ENCODE measurements at regions not wholly inside any gene's neighbourhood (a gene's known extent, or its start where the extent isn't known, plus 50 kb on each side); places are given as distances from the start of the nearest gene placed in this dataset.

GRCh38 chr3:145776782-145777408, 384.1 kb downstream of the PLOD2 start:
- DNase-seq: peak in 7 of 58 donors; percentile 2 to 44 (median 4)

DNA sequence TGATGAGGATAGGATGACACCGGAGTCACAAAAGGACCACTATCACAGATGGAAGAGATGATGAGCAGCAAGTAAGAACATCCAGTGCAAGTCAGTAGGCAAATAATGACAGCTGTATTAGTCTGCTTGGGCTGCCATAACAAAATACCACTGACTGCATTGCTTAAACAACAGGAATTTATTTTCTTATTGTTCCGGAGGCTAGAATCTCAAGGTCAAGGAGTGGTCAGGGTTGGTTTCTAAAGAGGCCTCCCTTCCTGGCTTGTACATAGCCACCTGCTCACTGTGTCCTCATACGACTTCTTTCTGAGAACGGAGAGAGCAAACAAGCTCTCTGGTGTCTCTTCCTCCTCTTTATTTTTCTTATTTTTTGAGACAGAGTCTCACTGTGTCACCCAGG, 380.7 kb downstream of the PLOD2 start:
- no peak for DNase-seq

- no peak for DNase-seq
These were observed 375.3 kb downstream of the PLOD2 start for GRCh38 chr3:145785668-145786067.

GRCh38 chr3:145798007-145798406, 363.0 kb downstream of the PLOD2 start:
- no peak for DNase-seq

DNA sequence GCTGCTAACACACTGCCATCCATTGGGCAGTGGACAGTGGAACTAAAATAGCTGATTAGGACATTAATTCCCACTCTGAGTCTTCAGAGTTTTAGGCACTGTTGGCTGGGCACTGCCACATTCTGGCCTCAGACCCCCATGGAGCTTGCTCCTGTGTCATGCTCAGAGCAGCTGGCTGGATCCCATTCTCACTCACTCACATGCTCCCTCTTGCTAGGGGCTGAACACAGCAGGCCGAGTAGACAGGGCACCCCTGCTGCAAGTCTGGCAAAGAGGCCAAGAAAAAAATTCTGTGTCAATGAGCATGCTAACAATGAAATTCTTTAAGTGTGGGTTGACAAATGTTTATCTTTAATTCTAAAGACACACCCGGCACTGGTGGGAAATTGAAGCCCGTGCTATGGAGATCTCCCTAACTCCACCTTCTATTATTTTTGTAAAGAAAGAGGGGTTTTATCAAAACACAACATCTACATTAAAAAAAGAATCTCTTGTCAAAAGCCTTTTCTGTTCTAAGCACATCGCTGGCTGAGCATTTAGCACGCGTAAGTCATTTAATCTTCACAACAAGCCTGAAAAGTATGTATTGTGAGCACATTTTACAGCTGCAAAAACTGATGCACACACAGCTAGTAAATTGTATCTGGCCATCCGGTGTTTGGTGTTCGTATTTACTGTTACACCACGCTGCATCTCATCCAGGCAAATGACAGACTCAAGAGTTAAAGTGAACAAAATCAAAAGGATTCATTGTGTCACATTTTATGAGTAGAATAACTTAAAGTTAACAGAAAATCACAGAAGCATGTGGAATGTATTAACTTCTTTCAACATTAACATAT, 362.1 kb downstream of the PLOD2 start:
- peak in 8 of 58 donors; percentile 1 to 33 (median 6) for DNase-seq

GRCh38 chr3:145801696-145802095, 359.3 kb downstream of the PLOD2 start:
- no peak for DNase-seq

DNA sequence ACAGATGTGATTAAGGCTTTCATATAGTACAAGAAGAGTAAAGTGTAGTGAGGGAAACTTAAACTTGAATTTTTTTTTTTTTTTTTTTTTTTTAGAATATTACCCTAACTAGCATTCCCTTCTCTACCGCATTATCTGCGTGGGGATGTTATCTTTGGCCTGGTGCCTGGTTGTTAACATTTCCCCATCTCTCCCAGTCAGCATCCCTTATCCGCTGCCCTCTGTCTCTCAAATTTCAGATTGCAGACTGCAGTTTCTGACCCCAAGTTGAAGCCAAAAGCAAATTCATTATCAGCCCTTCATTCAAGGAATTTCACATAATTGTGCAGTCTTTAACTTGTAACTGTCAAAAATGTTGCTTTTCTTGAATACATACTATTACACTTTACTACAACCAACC, 353.0 kb downstream of the PLOD2 start:
- no peak for DNase-seq

- DNase-seq: no peak
These were observed 348.6 kb downstream of the PLOD2 start for GRCh38 chr3:145812391-145812790.

GRCh38 chr3:145815707-145816413, 345.1 kb downstream of the PLOD2 start:
- DNase-seq: no peak

DNA sequence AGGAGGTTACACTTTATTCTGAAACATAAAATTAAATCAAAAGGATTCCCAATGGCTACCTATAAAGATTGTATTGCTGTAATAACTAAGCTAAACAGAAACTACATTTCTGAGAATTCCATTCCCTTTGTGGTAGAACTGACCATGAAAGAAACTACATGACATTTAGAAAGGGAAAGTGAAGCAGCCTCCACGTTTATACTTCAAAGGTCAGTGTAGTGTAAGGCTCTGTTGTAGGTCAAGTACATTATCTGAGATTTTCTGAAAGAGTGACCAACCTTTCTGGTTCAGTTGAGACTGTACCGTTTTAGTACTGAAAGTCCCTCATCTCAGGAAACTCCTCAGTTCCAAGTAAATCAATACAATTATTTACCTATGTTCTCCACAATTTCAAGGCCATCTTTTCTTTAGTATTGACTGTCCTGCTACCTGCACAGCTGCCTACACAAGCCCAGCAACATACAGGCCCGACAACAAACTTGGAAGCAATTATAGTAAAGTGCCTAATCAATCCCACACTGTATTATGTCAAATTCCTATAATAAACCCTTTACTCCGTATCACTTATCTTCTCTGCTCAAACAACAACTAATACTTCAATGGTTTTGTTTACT, 343.0 kb downstream of the PLOD2 start:
- DNase-seq: no peak

- DNase-seq: no peak
These were observed 340.8 kb downstream of the PLOD2 start for GRCh38 chr3:145820170-145820569.

- DNase-seq: no peak
These were observed 318.6 kb downstream of the PLOD2 start for GRCh38 chr3:145842294-145842902.

GRCh38 chr3:145843561-145843960, 317.4 kb downstream of the PLOD2 start:
- DNase-seq: no peak

- DNase-seq: no peak
These were observed 311.9 kb downstream of the PLOD2 start for GRCh38 chr3:145849115-145849514.

- no peak for DNase-seq
These were observed 306.5 kb downstream of the PLOD2 start for GRCh38 chr3:145854499-145854898.

- no peak for DNase-seq
These were observed 303.0 kb downstream of the PLOD2 start for GRCh38 chr3:145857956-145858355.

GRCh38 chr3:145864336-145864735, 296.6 kb downstream of the PLOD2 start:
- DNase-seq: no peak

DNA sequence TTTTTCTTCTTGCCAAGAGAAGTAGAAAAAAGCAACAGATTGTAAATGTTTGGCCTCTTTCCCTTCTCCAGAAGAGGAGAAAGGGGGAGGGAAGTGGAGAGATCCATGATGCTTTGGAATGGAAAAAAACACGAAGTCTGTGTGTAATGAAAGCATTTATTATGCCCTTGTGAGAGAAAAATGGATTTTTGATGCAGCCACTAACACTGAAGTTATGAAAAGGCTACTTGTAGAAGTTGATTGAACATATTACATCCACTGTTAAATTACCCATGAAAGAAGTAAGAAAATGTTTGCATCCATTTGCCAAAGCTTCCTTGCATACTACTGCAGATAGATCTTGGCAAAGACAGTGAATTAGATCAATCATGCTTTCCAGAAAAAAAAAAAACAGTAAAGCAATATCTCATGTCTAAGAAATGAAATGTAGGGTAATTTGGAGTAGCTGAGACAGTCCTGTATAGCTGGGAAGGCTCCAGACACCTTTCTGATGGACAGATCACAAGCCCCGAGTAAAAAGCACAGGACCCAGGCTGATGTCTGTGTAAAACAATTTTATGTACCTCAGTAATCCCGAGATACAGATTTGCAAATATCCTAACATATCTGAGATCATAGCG, 295.5 kb downstream of the PLOD2 start:
- DNase-seq: no peak

DNA sequence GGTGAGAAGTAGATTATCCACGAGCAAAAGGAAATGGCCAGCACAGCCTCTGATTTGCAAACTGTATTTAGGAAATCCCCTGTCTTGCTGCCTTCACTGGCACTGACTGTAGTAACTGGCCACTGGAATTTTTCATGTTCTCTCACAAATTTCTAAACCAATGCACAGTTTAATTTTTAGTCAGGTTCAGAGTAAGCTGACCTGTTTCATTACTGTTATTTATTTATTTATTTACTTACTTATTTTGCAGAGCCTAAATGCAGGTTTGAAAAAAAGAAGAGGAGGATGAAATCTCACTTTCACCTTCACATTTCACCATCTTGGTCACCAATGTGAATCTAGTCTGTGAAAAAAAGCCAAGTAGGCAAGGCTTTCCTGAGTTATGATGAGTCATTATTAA, 291.0 kb downstream of the PLOD2 start:
- no peak for DNase-seq

DNA sequence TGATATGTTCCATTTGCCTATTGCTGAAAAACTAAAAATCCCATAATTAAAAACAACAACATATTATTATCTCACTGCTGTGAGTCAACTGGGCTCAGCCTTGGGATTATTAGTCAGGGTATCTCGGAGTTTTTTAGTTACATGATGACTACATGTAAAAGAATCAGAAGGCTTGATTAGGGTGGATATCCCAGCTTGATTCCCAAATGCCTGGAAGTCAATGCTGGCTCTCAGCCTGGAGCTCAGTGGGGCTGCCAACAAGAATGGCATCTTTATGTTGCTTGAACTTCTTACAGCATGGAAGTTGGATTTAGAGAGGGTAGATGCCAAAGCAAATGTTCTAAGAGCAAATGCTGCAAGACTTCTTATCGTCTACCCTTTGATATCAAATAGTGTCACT, 278.5 kb downstream of the PLOD2 start:
- DNase-seq: no peak

DNA sequence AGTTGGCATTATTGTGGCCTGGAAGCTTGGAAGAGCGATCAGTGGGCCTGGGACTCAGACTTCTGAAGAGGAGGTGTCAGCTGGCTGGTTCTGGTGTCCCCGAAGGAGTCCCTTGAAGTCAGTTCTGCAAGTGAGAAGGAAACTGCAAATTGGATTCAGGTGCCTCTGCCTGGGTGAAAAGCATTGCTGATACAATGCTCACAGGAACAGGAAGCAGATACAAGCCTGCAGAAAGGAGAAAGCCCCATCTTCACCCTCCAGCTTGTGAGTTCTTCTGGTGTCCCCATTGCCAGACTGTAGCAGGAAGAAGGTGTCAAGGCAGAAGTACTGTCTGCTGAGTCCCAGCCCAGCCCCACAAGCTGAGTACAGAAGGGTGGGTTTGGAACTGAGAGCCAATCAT, 271.3 kb downstream of the PLOD2 start:
- no peak for DNase-seq
